ENCODE measurements at regions not wholly inside any gene's neighbourhood (a gene's known extent, or its start where the extent isn't known, plus 50 kb on each side); places are given as distances from the start of the nearest gene placed in this dataset.

DNA sequence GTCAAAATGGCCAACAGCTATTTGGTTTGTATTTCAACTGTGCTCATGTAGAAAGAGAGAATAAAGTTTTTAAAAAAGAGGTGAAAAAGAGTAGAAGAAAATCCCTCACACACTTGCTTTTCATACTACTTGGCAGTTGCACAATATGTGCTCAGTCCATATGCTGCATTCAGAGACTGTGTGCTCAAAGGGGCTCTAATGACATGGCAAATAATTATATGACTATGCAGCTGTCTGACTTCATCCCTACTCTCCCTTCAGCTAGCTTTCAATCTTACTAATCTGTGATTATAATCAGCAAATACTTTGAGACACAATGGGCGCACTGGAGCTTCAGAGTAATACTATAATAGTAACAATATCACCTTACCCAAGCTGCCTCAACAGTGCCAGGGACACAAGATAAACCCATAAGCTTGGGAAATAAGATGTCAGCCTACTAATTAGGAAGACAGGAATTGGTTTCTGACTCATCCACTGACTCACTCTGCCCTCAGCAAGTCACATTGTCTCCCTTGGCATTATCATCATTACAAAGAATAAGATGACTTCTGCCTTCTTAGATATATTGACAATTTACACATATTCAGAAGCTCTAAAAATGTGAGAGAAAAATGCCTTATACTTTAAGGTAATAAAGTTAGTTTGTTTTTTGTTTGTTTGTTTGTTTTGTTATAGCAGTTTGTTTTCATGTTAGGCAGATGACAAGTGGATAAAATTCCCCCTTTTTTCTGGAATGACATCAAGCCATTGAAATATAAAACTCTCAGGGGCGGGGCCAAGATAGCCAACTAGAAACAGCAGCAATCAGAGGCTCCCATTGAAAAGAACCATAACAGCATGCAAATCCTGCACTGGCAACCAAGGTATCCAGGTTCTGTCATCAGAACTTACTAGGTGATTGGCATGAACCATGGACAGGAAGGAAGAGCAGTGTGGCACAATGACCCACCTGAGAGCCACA is 311.6 kb downstream of the FAM133A start:
- TF ChIP-seq, protein P1, sequence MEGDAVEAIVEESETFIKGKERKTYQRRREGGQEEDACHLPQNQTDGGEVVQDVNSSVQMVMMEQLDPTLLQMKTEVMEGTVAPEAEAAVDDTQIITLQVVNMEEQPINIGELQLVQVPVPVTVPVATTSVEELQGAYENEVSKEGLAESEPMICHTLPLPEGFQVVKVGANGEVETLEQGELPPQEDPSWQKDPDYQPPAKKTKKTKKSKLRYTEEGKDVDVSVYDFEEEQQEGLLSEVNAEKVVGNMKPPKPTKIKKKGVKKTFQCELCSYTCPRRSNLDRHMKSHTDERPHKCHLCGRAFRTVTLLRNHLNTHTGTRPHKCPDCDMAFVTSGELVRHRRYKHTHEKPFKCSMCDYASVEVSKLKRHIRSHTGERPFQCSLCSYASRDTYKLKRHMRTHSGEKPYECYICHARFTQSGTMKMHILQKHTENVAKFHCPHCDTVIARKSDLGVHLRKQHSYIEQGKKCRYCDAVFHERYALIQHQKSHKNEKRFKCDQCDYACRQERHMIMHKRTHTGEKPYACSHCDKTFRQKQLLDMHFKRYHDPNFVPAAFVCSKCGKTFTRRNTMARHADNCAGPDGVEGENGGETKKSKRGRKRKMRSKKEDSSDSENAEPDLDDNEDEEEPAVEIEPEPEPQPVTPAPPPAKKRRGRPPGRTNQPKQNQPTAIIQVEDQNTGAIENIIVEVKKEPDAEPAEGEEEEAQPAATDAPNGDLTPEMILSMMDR (IDR thresholded peaks at IDR 0.05), result no peak
- TF ChIP-seq POLR2AphosphoS5 (IDR thresholded peaks at IDR 0.05), result no peak
- no peak for TF ChIP-seq EP300 (IDR thresholded peaks at IDR 0.05)

Data from sigmoid colon (tissue), 4 donors.